K562 (cell line): ENCODE measurements at regions not wholly inside any gene's neighbourhood (a gene's known extent, or its start where the extent isn't known, plus 50 kb on each side); places are given as distances from the start of the nearest gene placed in this dataset.

Experiments
- ATAC-seq: fragments of 200-7000 bp; cut with Tn5 transposase; 3 replicates; pipeline ENCODE4 v1.9.1; 2020; ENCODE audit warnings: moderate library complexity
- BruUV-seq: library from RNA; stranded (reverse); fragments of 400-500 nt; replicated peaks from 2 replicates; lab custom pipeline; 2021; lab: Mats Ljungman, UMichigan
- CTCF ChIA-PET: fragments of 300-600 bp; formaldehyde crosslinking; extraction: SDS; loops from one replicate; lab custom pipeline; 2021; ENCODE audit warnings: low intra/inter-chr PET ratio; lab: Yijun Ruan, JAX
- POLR2A ChIA-PET: fragments of 300-600, 350-650 bp; sonication (Branson Sonifier 250); formaldehyde crosslinking; extraction: SDS; loops from one replicate; lab custom pipeline; 2021; ENCODE audit warnings: antibody characterized with exemption, inconsistent platforms; lab: Yijun Ruan, JAX
- DNase-seq, 4 experiments: peaks; one replicate each; pipeline versions ENCODE4 v3.0.0 to v3.0.0-alpha.2; 2011 to 2018; ENCODE audit warnings: low spot score in 3 of 4, mixed read lengths in 3 of 4; ENCODE audit errors: extremely low read depth in 1 of 4
- FAIRE-seq: peaks from 2 replicates; lab custom pipeline; 2011; peaks lifted over from hg19 to GRCh38; lab: Jason Lieb, UNC
- H2AFZ ChIP-seq: 2 replicates; pipeline ENCODE4 v1.6.0; 2011; ENCODE audit warnings: low read depth, low read length, control low read depth, inconsistent platforms
- H3K27ac ChIP-seq: fragments of 200-600 bp; 3 replicates; pipeline ENCODE4 v1.8.0; 2011; ENCODE audit warnings: low read depth, mild to moderate bottlenecking, control low read depth, inconsistent platforms, low read length, moderate library complexity, mixed read lengths; ENCODE audit errors: extremely low read depth
- H3K27me3 ChIP-seq, 2 experiments: fragments of 300-600 bp in 1 of 2; 2 replicates in 1 of 2; 3 replicates in 1 of 2; pipeline versions ENCODE4 v1.6.0 to v1.8.0; 2011; ENCODE audit warnings: inconsistent platforms in 2 of 2, low read length in 2 of 2, mild to moderate bottlenecking in 1 of 2, mixed read lengths in 1 of 2, moderate library complexity in 1 of 2; ENCODE audit not compliant: control insufficient read depth in 2 of 2, insufficient read depth in 2 of 2
- H3K36me3 ChIP-seq: fragments of 300-600 bp; 3 replicates; pipeline ENCODE4 v1.8.0; 2011; ENCODE audit warnings: mild to moderate bottlenecking, low read length, inconsistent platforms; ENCODE audit not compliant: control insufficient read depth, insufficient read depth
- H3K4me1 ChIP-seq, 2 experiments: fragments of 200-600 bp in 1 of 2; replicated peaks in 1 of 2; 2 replicates in 1 of 2; 3 replicates in 1 of 2; pipeline versions ENCODE4 v1.5.1 to v1.8.0; 2011; ENCODE audit warnings: inconsistent platforms in 2 of 2, low read length in 2 of 2, mild to moderate bottlenecking in 1 of 2, mixed read lengths in 1 of 2, moderate library complexity in 1 of 2; ENCODE audit not compliant: control insufficient read depth in 2 of 2, insufficient read depth in 2 of 2
- H3K4me2 ChIP-seq: 2 replicates; pipeline ENCODE4 v1.6.1; 2011; ENCODE audit warnings: low read length, control low read depth, inconsistent platforms, mixed read lengths; ENCODE audit not compliant: insufficient read depth
- H3K4me3 ChIP-seq: fragments of 200-600 bp; sonication (generic), shearing (Covaris generic); 2 replicates; pipeline ENCODE4 v1.5.1; 2016; ENCODE audit warnings: control low read depth, inconsistent platforms
- H3K79me2 ChIP-seq: fragments of 200-600 bp; 3 replicates; pipeline ENCODE4 v1.8.0; 2011; ENCODE audit warnings: low read length, inconsistent platforms; ENCODE audit not compliant: control insufficient read depth, insufficient read depth
- H3K9ac ChIP-seq, 2 experiments: 2 replicates each; pipeline versions ENCODE4 v1.6.0 to v1.6.1; 2011; ENCODE audit warnings: low read depth in 2 of 2, low read length in 2 of 2, control low read depth in 1 of 2, inconsistent platforms in 1 of 2, mild to moderate bottlenecking in 1 of 2, mixed read lengths in 1 of 2; ENCODE audit not compliant: insufficient read depth in 1 of 2
- H3K9me1 ChIP-seq: one replicate; pipeline ENCODE4 v1.6.0; 2011; ENCODE audit warnings: inconsistent platforms, mild to moderate bottlenecking, low read length, moderate library complexity; ENCODE audit not compliant: control insufficient read depth, insufficient read depth
- H3K9me3 ChIP-seq: replicated peaks from 2 replicates; pipeline ENCODE4 v1.5.1; 2011; ENCODE audit warnings: low read depth, low read length, inconsistent platforms; ENCODE audit not compliant: control insufficient read depth, insufficient read depth
- H4K20me1 ChIP-seq: replicated peaks from 2 replicates; pipeline ENCODE4 v1.6.1; 2011; ENCODE audit warnings: low read length, inconsistent platforms, mixed read lengths; ENCODE audit not compliant: control insufficient read depth, insufficient read depth
- CBX8 ChIP-seq: fragments of 200-600 bp; sonication (generic); IDR thresholded peaks from 2 replicates; pipeline ENCODE4 v1.6.1; 2012; ENCODE audit warnings: borderline replicate concordance, mixed run types, low read depth, mild to moderate bottlenecking, moderate library complexity, mixed read lengths, low read length, control low read depth, inconsistent platforms; ENCODE audit not compliant: poor library complexity, severe bottlenecking; ENCODE audit errors: extremely low read depth
- CCNT2 ChIP-seq: IDR thresholded peaks from 2 replicates; pipeline ENCODE4 v1.6.1; 2011; ENCODE audit warnings: borderline replicate concordance, low read depth, mild to moderate bottlenecking, moderate library complexity, mixed read lengths, low read length; ENCODE audit not compliant: insufficient read length; ENCODE audit errors: extremely low read depth
- PML ChIP-seq: IDR thresholded peaks from 2 replicates; pipeline ENCODE4 v1.6.1; 2012; ENCODE audit warnings: low read length, inconsistent platforms
- POLR3G ChIP-seq: IDR thresholded peaks from 2 replicates; pipeline ENCODE4 v1.6.1; 2011; ENCODE audit not compliant: insufficient read length, insufficient replicate concordance; ENCODE audit errors: extremely low read depth
- TEAD2 ChIP-seq: fragments of 450-650 bp; IDR thresholded peaks from 2 replicates; pipeline ENCODE4 v1.6.1; 2016; ENCODE audit warnings: missing genetic modification characterization, control low read depth, missing compliant biosample characterization
- TFAM ChIP-seq: fragments of 250-450 bp; sonication (Bioruptor Pico); conservative IDR thresholded peaks from 2 replicates; pipeline ENCODE4 v1.5.0; 2021; ENCODE audit warnings: mild to moderate bottlenecking, moderate library complexity
- YY1 ChIP-seq, 3 experiments: IDR thresholded peaks; 2 replicates each; pipeline ENCODE4 v1.6.1; 2011; ENCODE audit warnings: low read length in 2 of 3, mild to moderate bottlenecking in 2 of 3, moderate library complexity in 2 of 3, borderline replicate concordance in 1 of 3, control low read depth in 1 of 3, low read depth in 1 of 3; ENCODE audit not compliant: insufficient read depth in 3 of 3, insufficient replicate concordance in 2 of 3, control insufficient read depth in 1 of 3, insufficient read length in 1 of 3; ENCODE audit errors: extremely low read depth in 1 of 3
- ZNF518B ChIP-seq: fragments of 250-450 bp; sonication (Bioruptor Pico); IDR thresholded peaks from 2 replicates; pipeline ENCODE4 v1.5.0; 2021; ENCODE audit warnings: mild to moderate bottlenecking, moderate library complexity
- ZNF592 ChIP-seq: fragments of 450-650 bp; IDR thresholded peaks from 2 replicates; pipeline ENCODE4 v1.6.1; 2017; ENCODE audit warnings: antibody characterized with exemption, mild to moderate bottlenecking
- WGBS: fragments of 100-300 bp; shearing (Covaris generic); methylation state at CpG from one replicate; pipeline ENCODE4 v1.1.6; 2016; ENCODE audit warnings: low coverage, mixed read lengths; ENCODE audit not compliant: insufficient coverage; ENCODE audit errors: missing lambda C conversion rate; 5-methylcytosine and 5-hydroxymethylcytosine counted together
- in situ Hi-C: fragments of 300-500 bp; cut with MboI; formaldehyde crosslinking; loops from 4 replicates; pipeline ENCODE4 v1.15.0; 2018; ENCODE audit warnings: inconsistent platforms, mixed read lengths
- intact Hi-C: fragments of 100-400 bp; cut with micrococcal nuclease; formaldehyde crosslinking; loops from 2 replicates; pipeline ENCODE4 v1.14.2; 2022

- TF ChIP-seq YY1 (IDR thresholded peaks at IDR 0.05; ENCODE audit: borderline replicate concordance in 1 of 3, control insufficient read depth in 1 of 3, extremely low read depth in 1 of 3, insufficient read depth in 3 of 3, insufficient read length in 1 of 3, insufficient replicate concordance in 2 of 3, low read depth in 1 of 3, low read length in 2 of 3): no peak
- no peak for TF ChIP-seq POLR3G
- no peak for TF ChIP-seq ZNF592
- no peak for TF ChIP-seq CCNT2
Observed at GRCh38 chr5:2178071-2178477, 295.3 kb upstream of the IRX4 start (continued).

GRCh38 chr5:2177244-2177643 is 294.5 kb upstream of the IRX4 start:
- no peak for ATAC-seq
- no peak for DNase-seq
- H3K4me1 ChIP-seq: no peaks in the 10 kb centered on the region; a peak in 1 of 5 replicates
- peaks cover 42 to 79% of the 10 kb centered on the region in 2 experiments for H3K27me3 ChIP-seq
- no peaks in the 10 kb centered on the region for H3K79me2 ChIP-seq
- no TSS peak for BruUV-seq
- CTCF ChIA-PET: no interaction called here
- 0% methylated on average over 7 of the region's 7 CpGs for WGBS
- FAIRE-seq: no peak
- H3K36me3 ChIP-seq: no peaks in the 10 kb centered on the region
- intact Hi-C loops: no loop called here
- no peak overlapping the region for H3K4me3 ChIP-seq
- H4K20me1 ChIP-seq: peaks cover 14% of the 10 kb centered on the region; the same call in 1 of the 2 replicates
- H3K9ac ChIP-seq: no peak overlapping the region
- H3K9me3 ChIP-seq: no peaks in the 10 kb centered on the region
- H3K4me2 ChIP-seq: no peak overlapping the region
- H2AFZ ChIP-seq: no peak overlapping the region
- POLR2A ChIA-PET: interaction anchor here (0.6 kb wide), 1 partner anchor 373 kb away, joined by 4 read pairs; no protein-coding TSS in a partner anchor
- H3K27ac ChIP-seq: no peak overlapping the region
- in situ Hi-C loops: no loop called here
- H3K9me1 ChIP-seq: peaks cover 4% of the 10 kb centered on the region
- TF ChIP-seq TFAM (CRISPR knock-in tag): no peak
- TF ChIP-seq TEAD2 (tag): no peak
- TF ChIP-seq PML: no peak
- no peak for TF ChIP-seq CBX8
- TF ChIP-seq ZNF518B (CRISPR knock-in tag): no peak
